ENCODE measurements at regions not wholly inside any gene's neighbourhood (a gene's known extent, or its start where the extent isn't known, plus 50 kb on each side); places are given as distances from the start of the nearest gene placed in this dataset.
"Not testable (repeated sequence)": the region's sequence is repeated elsewhere in the genome, so short reads cannot be mapped to it uniquely, and the experiment has no call there.

DNA sequence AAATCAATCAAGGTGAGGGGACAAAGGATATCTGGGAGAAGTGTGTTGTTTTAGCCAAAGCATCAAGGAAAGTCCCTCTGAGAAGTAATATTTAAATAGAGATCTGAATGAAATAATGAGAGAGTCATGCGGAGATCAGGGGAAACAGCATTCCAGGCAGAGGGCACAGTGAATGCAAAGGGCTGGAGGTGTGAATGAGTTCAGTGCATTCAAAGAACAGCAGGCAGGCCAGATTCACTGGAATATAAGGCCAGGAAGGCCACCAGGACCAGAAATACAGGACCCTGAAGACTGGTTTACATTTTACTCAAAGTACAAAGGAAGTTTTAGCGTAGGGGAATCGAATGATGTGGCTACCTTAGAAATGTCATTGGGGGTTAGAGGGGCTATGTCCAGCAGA lies 436.2 kb upstream of the TMEM132C start:
- H3K27ac ChIP-seq = no peak overlapping the region
- H3K4me1 ChIP-seq (replicated peaks) = no peaks in the 10 kb centered on the region
- no peak for DNase-seq (ENCODE audit: low spot score)
- 92% methylated on average over 3 of the region's 3 CpGs for WGBS
- no peak overlapping the region for H3K4me3 ChIP-seq
- TF ChIP-seq, protein P1, sequence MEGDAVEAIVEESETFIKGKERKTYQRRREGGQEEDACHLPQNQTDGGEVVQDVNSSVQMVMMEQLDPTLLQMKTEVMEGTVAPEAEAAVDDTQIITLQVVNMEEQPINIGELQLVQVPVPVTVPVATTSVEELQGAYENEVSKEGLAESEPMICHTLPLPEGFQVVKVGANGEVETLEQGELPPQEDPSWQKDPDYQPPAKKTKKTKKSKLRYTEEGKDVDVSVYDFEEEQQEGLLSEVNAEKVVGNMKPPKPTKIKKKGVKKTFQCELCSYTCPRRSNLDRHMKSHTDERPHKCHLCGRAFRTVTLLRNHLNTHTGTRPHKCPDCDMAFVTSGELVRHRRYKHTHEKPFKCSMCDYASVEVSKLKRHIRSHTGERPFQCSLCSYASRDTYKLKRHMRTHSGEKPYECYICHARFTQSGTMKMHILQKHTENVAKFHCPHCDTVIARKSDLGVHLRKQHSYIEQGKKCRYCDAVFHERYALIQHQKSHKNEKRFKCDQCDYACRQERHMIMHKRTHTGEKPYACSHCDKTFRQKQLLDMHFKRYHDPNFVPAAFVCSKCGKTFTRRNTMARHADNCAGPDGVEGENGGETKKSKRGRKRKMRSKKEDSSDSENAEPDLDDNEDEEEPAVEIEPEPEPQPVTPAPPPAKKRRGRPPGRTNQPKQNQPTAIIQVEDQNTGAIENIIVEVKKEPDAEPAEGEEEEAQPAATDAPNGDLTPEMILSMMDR (IDR thresholded peaks at IDR 0.05) = no peak
- TF ChIP-seq POLR2A (IDR thresholded peaks at IDR 0.05) = no peak
- TF ChIP-seq POLR2AphosphoS5 (IDR thresholded peaks at IDR 0.05) = no peak
- no peaks in the 10 kb centered on the region for H3K9me3 ChIP-seq
- H3K36me3 ChIP-seq = no peaks in the 10 kb centered on the region
- intact Hi-C loops (cut with DNase I) = no loop called here
- H3K27me3 ChIP-seq (replicated peaks; ENCODE audit: insufficient read depth) = no peaks in the 10 kb centered on the region

DNA sequence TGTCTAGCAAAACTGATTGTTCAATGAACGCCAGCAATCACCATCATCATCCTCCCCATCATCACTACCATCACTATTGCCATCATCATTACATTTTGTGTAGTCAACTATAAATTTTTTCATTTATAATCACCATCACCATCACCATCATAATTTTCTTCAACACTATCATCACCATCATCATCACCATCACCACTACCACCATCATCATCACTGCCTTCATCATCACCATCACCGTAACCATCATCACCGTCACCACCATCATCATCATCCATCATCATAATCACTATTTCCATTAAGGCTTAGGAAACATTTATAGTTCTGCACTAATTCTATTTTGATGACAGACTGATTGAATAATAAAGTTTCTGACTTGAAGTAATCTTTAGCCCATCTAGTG lies 434.8 kb upstream of the TMEM132C start:
- H3K9me3 ChIP-seq = no peaks in the 10 kb centered on the region
- DNase-seq (ENCODE audit: low spot score) = no peak
- H3K4me3 ChIP-seq = no peak overlapping the region
- no peaks in the 10 kb centered on the region for H3K27me3 ChIP-seq (replicated peaks; ENCODE audit: insufficient read depth)
- H3K36me3 ChIP-seq = no peaks in the 10 kb centered on the region
- no peak overlapping the region for H3K27ac ChIP-seq
- WGBS = 97% methylated on average over 3 of the region's 3 CpGs
- H3K4me1 ChIP-seq (replicated peaks) = no peaks in the 10 kb centered on the region
- intact Hi-C loops (cut with DNase I) = no loop called here
- TF ChIP-seq POLR2AphosphoS5 (IDR thresholded peaks at IDR 0.05) (no peak), POLR2A (IDR thresholded peaks at IDR 0.05) (no peak)

DNA sequence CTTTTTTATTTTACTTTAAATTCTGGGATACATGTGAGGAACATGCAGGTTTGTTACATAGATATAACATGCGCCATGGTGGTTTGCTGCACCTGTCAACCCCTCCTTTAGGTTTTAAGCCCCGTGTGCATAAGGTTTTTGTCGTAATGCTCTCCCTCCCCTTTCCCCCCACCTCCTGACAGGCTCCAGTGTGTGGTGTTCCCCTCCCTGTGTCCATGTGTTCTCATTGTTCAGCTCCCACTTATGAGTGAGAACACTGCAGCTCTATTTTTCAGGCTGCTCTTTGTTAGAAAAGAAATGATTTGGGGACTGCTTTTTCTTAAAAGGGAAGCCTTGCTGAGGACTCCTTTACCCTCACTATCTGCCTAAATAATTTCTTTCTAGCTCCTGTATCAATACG lies 430.2 kb upstream of the TMEM132C start:
- not testable (repeated sequence) for DNase-seq (ENCODE audit: low spot score)

DNA sequence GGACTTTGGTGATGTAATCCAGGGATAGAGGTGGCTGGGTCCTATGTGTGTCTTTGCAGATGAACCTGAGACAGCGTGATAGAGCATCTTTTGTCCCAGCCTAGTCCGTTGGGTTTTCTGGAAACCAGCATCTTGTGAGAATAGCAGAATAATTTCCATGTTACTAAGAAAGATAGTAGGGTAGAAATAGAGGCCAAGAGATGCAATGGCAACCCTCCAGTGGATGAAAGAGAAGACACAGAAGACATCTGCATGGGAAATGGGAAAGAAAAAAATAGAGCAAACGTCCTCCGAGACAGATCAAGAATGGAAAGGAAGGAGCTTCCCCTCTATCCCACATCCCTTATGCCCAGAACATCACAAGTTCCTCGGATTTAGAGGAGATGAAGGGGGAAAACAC lies 409.3 kb upstream of the TMEM132C start:
- TF ChIP-seq POLR2A (IDR thresholded peaks at IDR 0.05) = no peak
- TF ChIP-seq POLR2AphosphoS5 (IDR thresholded peaks at IDR 0.05) = no peak
- TF ChIP-seq, protein P1 (IDR thresholded peaks at IDR 0.05) = no peak
- Histone ChIP-seq H3K27me3 (replicated peaks; ENCODE audit: insufficient read depth) (no peaks in the 10 kb centered on the region), H3K36me3 (no peaks in the 10 kb centered on the region), H3K9me3 (no peaks in the 10 kb centered on the region), H3K27ac (no peak overlapping the region), H3K4me3 (no peak overlapping the region), H3K4me1 (replicated peaks) (no peaks in the 10 kb centered on the region)
- intact Hi-C loops (cut with DNase I) = no loop called here
- 78% methylated on average over 5 of the region's 5 CpGs for WGBS
- DNase-seq (ENCODE audit: low spot score) = no peak

More for the DNA sequence above, 430.2 kb upstream of the TMEM132C start:
- H3K9me3 ChIP-seq; H3K4me1 ChIP-seq (replicated peaks); H3K27ac ChIP-seq; H3K36me3 ChIP-seq; H3K4me3 ChIP-seq; intact Hi-C loops (cut with DNase I); H3K27me3 ChIP-seq (replicated peaks; ENCODE audit: insufficient read depth): not testable (repeated sequence)
- WGBS = 73% methylated on average over 4 of the region's 4 CpGs

DNA sequence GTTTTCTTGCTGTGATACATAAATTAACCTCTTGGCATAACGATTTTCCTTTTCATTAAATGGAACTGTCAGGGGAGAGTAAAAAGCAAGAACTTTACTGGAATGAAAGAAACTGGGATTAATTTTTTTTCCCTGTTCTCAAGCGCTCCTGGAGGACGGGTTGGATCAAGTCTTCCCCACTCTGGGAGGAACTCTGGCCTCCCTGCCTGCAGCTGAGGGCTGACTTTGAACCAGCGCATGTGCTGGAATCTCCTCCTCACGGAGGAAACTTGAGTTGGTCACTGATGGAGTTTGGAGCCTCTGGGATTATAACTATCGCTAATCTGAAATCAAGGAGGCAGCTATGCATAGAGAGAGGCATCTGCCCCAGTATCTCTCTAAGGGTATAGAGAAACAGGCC lies 406.4 kb upstream of the TMEM132C start:
- Histone ChIP-seq H3K27me3 (replicated peaks; ENCODE audit: insufficient read depth) (no peaks in the 10 kb centered on the region), H3K9me3 (no peaks in the 10 kb centered on the region), H3K36me3 (no peaks in the 10 kb centered on the region), H3K27ac (no peak overlapping the region), H3K4me1 (replicated peaks) (no peaks in the 10 kb centered on the region), H3K4me3 (no peak overlapping the region)
- intact Hi-C loops (cut with DNase I) = no loop called here
- WGBS = 75% methylated on average over 6 of the region's 6 CpGs
- no peak for TF ChIP-seq POLR2A (IDR thresholded peaks at IDR 0.05)
- TF ChIP-seq, protein P1 (IDR thresholded peaks at IDR 0.05) = no peak
- no peak for TF ChIP-seq POLR2AphosphoS5 (IDR thresholded peaks at IDR 0.05)
- no peak for DNase-seq (ENCODE audit: low spot score)

DNA sequence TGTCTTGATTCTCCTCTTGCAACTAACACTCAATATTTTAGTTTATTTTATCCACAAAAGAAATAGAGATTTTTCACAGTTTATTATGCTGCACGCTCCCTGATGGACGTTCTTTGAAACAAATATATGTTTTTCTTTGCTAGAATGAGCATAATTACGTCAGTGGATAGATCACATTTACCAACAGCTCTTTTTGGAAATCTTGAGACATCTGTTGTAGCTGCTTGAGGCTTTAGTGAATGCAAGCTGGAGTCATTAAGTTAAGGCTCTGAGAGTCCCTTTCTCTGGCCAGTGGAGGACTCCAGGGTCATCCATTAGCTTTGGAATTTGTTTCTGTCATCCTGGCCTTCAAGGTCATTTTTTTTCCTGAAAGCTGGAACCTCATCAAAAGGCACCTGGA lies 405.6 kb upstream of the TMEM132C start:
- 77% methylated on average over 3 of the region's 3 CpGs for WGBS
- H3K27ac ChIP-seq = no peak overlapping the region
- no peaks in the 10 kb centered on the region for H3K4me1 ChIP-seq (replicated peaks)
- no peaks in the 10 kb centered on the region for H3K9me3 ChIP-seq
- no peaks in the 10 kb centered on the region for H3K27me3 ChIP-seq (replicated peaks; ENCODE audit: insufficient read depth)
- intact Hi-C loops (cut with DNase I) = no loop called here
- H3K36me3 ChIP-seq = no peaks in the 10 kb centered on the region
- H3K4me3 ChIP-seq = no peak overlapping the region
- no peak for DNase-seq (ENCODE audit: low spot score)
- TF ChIP-seq, protein P1 (IDR thresholded peaks at IDR 0.05) = no peak
- TF ChIP-seq POLR2AphosphoS5 (IDR thresholded peaks at IDR 0.05) (no peak), POLR2A (IDR thresholded peaks at IDR 0.05) (no peak)

Measured in prostate gland (tissue), 2 donors.